ENCODE measurements at regions not wholly inside any gene's neighbourhood (a gene's known extent, or its start where the extent isn't known, plus 50 kb on each side); places are given as distances from the start of the nearest gene placed in this dataset.

DNA sequence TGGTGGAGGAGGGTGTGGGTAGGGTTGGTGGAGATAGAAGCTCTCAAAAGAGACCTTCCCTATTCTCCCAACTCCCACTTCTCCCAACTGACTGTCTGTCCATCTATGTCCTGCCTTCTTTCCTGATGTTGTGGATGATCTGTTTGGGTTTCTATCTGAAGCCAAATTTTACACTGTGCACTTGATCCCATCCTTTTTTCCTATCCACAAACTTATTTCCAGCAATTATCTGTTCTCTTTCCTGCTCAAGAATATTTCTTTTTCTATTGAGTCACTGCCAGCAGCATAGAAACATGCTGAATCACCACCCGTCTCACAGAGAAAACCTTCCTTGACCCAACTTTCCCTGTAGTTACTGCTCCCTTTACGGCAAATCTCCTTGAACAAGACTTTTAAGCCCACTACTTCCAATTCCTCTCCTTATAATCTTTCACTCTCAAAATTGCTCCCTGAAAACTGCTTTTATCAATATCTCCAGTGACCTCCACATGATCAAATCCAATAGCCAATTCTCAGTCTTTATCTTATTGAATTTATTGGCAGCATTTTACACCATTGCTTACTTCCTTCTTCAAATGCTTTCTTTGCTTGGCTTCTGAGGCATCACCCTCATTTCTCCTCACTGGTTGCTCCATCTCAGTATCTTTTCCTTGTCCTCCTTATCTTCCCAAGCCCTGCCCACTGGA lies 141.2 kb upstream of the SLC7A14 start:
- Histone ChIP-seq H4K5ac (ENCODE audit: insufficient read length, low read depth, low read length) (no peak overlapping the region), H2BK20ac (ENCODE audit: low read length) (no peak overlapping the region), H3K56ac (replicated peaks; ENCODE audit: insufficient read length, low read depth, low read length) (no peak overlapping the region), H3K4me3 (ENCODE audit: extremely low read depth in 1 of 4, insufficient read depth in 2 of 4, low read depth in 3 of 4, low read length in 4 of 4) (no peak overlapping the region), H2AFZ (ENCODE audit: low read length) (no peak overlapping the region), H3K23ac (ENCODE audit: insufficient read length) (no peak overlapping the region), H3K23me2 (ENCODE audit: low read depth, low read length) (no peaks in the 10 kb centered on the region; the same call in 1 of the 2 replicates), H2BK120ac (replicated peaks; ENCODE audit: low read depth, low read length) (no peak overlapping the region), H3K4me2 (ENCODE audit: insufficient read depth in 1 of 2, low read depth in 2 of 2, low read length in 2 of 2) (no peak overlapping the region), H3K4ac (replicated peaks; ENCODE audit: insufficient read length, low read depth, low read length) (no peak overlapping the region), H4K91ac (replicated peaks; ENCODE audit: insufficient read length, low read length) (no peak overlapping the region), H3K79me2 (ENCODE audit: control insufficient read depth in 1 of 2, insufficient read depth in 2 of 2, low read length in 2 of 2) (no peaks in the 10 kb centered on the region), H3K36me3 (ENCODE audit: control insufficient read depth in 2 of 4, insufficient read depth in 4 of 4, low read length in 3 of 4) (no peaks in the 10 kb centered on the region), H4K8ac (ENCODE audit: extremely low read depth, insufficient read depth, low read length) (no peak overlapping the region), H3K18ac (ENCODE audit: extremely low read depth, low read length) (no peak overlapping the region), H3K4me1 (replicated peaks in 1 of 4; ENCODE audit: control insufficient read depth in 3 of 4, insufficient read depth in 4 of 4, low read length in 3 of 4) (no peaks in the 10 kb centered on the region), H4K20me1 (replicated peaks in 1 of 2; ENCODE audit: control insufficient read depth in 1 of 2, insufficient read depth in 2 of 2, low read length in 2 of 2) (no peaks in the 10 kb centered on the region), H2BK15ac (ENCODE audit: low read length) (no peak overlapping the region), H3K27ac (ENCODE audit: low read depth, low read length) (no peak overlapping the region), H3K9ac (replicated peaks in 1 of 4; ENCODE audit: extremely low read depth in 1 of 4, low read depth in 3 of 4, low read length in 3 of 4) (no peak overlapping the region), H3K27me3 (replicated peaks in 1 of 4; ENCODE audit: control insufficient read depth in 3 of 4, extremely low read depth in 1 of 4, insufficient read depth in 3 of 4, low read length in 3 of 4) (no peaks in the 10 kb centered on the region), H2AK5ac (ENCODE audit: low read depth, low read length) (no peak overlapping the region), H3K9me3 (ENCODE audit: insufficient read depth in 2 of 2, low read depth in 1 of 2, low read length in 1 of 2) (no peaks in the 10 kb centered on the region), H2BK12ac (ENCODE audit: low read depth, low read length) (no peak overlapping the region), H3K79me1 (ENCODE audit: low read depth, low read length) (no peaks in the 10 kb centered on the region), H2BK5ac (ENCODE audit: low read depth, low read length) (no peak overlapping the region), H3K14ac (ENCODE audit: insufficient read length) (no peak overlapping the region)
- TF ChIP-seq CBX5 (IDR thresholded peaks at IDR 0.05; ENCODE audit: low read depth, low read length) = no peak
- TF ChIP-seq RFX5 (IDR thresholded peaks at IDR 0.05; ENCODE audit: borderline replicate concordance, low read depth, low read length) = no peak
- CTCF ChIA-PET (ENCODE audit: partially characterized antibody) = interaction anchor here (1.6 kb wide), 1 partner anchor 12 kb away, joined by 3 read pairs; no protein-coding TSS in a partner anchor
- DNase-seq (ENCODE audit: low read depth in 1 of 2, low spot score in 2 of 2) (no peak), FAIRE-seq (no peak)
- 100% methylated on average over 2 of the region's 2 CpGs; no CpG with 5 or more reads in 1 of the 2 experiments for WGBS, 2 experiments (ENCODE audit: extremely low coverage in 1 of 2, insufficient coverage in 1 of 2, insufficient read length in 1 of 2, insufficient replicate concordance in 2 of 2, low coverage in 1 of 2, low lambda C conversion rate in 2 of 2, missing lambda C conversion rate in 1 of 2)
- POLR2A ChIA-PET (ENCODE audit: partially characterized antibody) = no interaction called here
